LHCN-M2 (cell line): ENCODE measurements at regions not wholly inside any gene's neighbourhood (a gene's known extent, or its start where the extent isn't known, plus 50 kb on each side); places are given as distances from the start of the nearest gene placed in this dataset.

Experiments used
- DNase-seq: peaks from one replicate; pipeline ENCODE4 v3.0.0-alpha.2; 2012; ENCODE audit warnings: low read depth

- DNase-seq = no peak
Measured at GRCh38 chr12:20967756-20968155, 157.3 kb downstream of the SLCO1B3 start.

DNA sequence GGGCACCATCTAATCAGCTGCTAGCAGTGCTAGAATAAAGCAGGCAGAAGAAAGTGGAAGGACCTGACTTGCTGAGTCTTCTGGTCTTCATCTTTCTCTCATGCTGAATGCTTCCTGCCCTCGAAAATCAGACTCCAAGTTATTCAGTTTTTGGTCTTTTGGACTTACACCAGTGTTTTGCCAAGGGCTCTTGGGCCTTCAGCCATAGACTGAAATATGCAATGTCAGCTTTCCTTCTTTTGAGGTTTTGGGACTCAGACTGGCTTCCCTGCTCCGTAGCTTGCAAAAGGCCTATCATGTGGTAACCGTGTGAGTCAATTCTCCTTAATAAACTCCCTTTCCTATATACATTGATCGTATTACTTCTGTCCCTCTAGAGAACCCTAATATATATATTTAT lies 159.3 kb downstream of the SLCO1B3 start:
- no peak for DNase-seq

- no peak for DNase-seq
Measured at GRCh38 chr12:20985399-20985798, 145.6 kb upstream of the SLCO1B1 start.

DNA sequence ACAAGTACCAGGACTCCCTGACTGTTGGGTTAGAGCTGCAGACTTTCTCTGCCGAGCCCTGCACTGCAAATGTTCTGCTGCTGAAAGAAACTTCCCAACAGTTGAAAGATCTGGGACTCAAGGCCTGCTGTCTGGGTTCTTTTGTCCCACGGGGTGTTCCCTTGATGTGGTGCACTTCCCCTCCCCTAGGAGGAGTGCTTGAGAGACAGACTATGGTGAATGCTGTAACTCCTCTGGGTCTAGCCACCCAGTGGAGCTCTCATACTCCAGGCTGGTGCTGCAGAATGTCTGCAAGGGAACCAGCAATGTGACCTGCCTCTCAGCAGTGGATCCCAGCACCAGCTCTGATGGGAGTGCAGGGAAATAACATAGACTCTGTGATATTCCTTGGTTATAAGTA lies 129.2 kb upstream of the SLCO1B1 start:
- no peak for DNase-seq

DNA sequence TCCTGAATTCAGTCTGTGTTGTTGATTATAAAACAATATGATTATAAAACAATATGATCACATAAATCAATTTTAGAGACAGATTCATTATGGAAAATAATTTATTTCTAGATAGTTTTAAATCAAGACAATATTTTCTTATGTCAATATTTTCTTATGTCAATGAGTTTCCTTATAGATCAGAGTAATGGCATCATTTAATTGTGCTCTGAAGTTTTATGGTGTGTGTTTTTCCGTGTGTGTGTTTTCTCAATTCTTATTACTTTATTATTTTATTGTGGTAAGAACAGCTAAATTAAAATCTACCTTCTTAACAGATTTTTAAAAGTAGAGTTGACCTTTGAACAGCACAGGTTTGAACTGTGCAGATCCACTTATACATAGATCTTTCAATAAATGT lies 105.3 kb upstream of the SLCO1B1 start:
- no peak for DNase-seq

DNA sequence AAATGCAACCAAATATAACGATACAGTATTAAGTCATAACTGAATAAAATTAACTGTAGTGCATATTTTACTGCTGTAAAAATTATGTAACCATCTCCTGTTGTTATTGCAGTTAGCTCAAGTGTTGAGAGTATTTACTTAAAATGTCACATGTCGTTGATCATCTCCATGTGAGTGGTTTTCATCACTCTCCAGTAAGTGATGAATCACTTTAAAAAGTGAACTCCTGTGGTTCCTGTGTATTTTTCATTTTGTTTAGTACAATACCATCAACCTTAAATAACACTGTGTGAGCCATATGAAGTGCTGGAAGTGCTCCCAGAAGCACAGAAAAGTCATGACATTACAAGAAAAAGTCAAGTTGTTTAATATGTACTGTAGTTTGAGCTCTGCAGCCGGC lies 104.7 kb upstream of the SLCO1B1 start:
- no peak for DNase-seq

DNA sequence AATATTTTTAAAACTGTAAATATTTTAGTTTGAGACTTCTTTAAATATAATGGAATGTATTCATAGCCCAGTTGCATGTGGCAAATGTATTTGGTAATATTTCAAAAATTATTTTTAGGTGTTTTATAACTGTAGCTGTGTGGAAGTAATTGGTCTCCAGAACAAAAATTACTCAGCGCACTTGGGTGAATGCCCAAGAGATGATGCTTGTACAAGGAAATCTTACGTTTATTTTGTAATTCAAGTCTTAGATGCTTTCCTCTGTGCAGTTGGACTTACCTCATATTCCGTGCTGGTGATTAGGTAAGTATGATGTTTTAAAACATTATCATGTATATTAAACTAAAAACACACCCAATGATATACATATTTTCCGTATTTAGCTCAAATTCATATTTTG lies 76.7 kb upstream of the SLCO1B1 start:
- no peak for DNase-seq

GRCh38 chr12:21065845-21066244 lies 65.1 kb upstream of the SLCO1B1 start:
- DNase-seq = no peak

DNA sequence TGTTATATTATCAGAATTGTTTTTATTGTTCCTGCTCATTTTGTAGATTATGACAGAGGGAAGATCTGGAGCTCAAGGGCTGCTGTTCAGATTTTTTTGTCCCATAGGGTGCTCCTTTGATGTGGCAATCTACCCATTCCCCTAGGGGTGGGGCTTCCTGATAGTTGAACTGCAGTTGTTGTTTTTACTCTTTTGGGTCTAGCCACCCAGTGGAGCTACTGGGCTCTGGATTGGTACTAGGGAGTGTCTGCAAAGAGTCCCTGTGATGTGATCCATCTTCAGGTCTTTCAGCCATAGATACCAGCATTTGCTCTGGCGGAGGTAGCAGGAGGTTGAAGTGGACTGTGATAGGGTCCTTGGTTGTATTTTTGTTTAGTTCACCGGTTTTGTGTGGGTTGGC lies 57.9 kb upstream of the SLCO1B1 start:
- no peak for DNase-seq

DNA sequence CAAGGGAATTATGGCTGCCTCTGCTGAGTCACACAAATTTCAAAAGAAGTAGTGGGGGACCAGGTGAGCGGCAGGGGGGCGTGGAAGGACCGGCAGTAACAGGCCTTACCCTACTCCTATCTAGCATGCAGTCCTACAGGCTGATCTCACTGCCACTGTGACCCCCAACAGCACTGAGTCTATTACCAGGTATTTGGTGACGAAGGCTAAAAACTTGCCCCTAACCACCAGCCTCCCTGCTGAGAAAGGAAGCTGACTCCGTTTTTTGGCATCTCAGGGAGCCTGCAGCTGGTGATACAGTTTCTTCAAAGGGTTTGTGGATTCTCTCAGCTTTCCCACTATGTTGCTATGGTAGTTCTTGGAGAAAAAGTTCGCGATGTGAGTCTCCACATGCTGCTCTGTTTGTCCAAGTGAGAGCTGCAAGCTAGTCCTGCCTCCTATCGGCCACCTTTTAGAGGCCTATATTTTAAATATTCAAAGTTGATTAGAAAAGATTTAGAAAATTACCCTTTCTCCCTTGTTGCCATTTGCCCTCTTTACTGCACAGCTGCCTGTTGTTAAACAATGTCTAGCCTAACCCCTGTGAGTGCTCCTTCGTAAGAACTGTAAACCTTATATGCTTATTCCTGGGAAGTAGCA lies 57.1 kb upstream of the SLCO1B1 start:
- peak; percentile 9 for DNase-seq
